ENCODE measurements at regions not wholly inside any gene's neighbourhood (a gene's known extent, or its start where the extent isn't known, plus 50 kb on each side); places are given as distances from the start of the nearest gene placed in this dataset.

DNA sequence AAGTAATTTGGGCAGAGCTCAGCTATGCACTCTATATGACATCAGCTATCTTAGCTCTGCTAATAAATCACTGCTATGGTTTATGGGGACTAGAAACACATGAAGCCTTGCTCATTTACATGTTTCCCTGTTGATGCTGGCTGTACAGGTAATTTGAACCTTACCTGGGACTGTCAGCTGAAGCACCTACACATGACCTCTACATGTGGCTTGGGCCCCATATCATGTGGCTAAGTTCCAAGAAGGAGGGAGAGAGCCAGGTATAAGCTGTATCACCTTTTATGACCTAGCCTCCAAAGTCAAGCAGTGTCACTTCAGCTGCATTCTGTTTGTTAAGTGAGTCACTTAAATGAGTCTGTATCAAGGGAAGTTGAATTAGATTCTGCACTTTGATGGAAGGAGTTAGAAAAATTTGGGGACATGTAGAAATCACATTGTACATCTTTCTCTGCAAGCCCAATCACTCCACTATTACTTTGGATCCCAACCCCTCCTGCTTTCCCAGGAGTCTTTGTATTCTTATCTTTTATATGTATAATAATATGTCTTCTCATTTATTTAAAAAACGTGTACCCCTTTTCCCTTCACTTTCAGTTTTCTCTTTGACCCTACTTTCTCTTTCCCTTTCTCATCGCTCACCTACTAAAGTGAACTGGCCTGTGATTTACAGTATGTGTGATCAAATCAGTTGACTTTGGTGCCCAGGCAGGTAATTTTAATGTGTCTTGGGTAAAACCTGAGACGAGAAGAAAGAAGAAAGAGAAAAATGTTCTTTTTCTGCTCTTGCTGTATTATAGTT, 53.4 kb upstream of the PRKACB start:
- H3K27ac ChIP-seq (ENCODE audit: low read depth, low read length), result no peak overlapping the region
- H3K9ac ChIP-seq (ENCODE audit: low read length), result no peak overlapping the region
- H3K4me3 ChIP-seq (ENCODE audit: low read depth in 1 of 2, low read length in 2 of 2), result no peak overlapping the region
- no peaks in the 10 kb centered on the region for H3K36me3 ChIP-seq (ENCODE audit: insufficient read depth, low read length)
- no peaks in the 10 kb centered on the region for H3K9me3 ChIP-seq (ENCODE audit: low read length)
- H3K27me3 ChIP-seq (ENCODE audit: control insufficient read depth in 1 of 2, insufficient read depth in 2 of 2, low read length in 2 of 2), result no peaks in the 10 kb centered on the region
- H3K4me1 ChIP-seq (ENCODE audit: insufficient read depth, low read length), result no peaks in the 10 kb centered on the region

DNA sequence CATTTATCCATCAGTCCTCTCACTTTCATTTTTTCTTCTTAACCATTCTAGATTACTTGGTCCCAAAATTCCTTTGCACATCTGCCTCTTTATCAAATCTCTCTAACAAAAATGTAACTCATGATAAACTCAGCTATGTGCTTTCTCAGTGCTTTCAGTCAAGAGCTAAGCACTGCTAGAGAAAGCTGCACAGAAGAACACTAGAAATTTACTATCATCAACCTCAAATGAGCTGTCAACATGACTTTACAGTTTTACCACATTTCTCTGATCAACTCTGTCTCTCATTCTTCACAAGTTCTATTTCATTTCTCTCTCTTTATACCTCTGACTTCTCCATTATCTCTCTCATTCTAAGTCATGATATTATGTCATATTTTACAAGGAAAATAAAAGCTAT, 54.2 kb upstream of the PRKACB start:
- Histone ChIP-seq H3K9ac (ENCODE audit: low read length) (no peak overlapping the region), H3K27ac (ENCODE audit: low read depth, low read length) (no peak overlapping the region), H3K9me3 (ENCODE audit: low read length) (no peaks in the 10 kb centered on the region), H3K4me3 (ENCODE audit: low read depth in 1 of 2, low read length in 2 of 2) (no peak overlapping the region), H3K27me3 (ENCODE audit: control insufficient read depth in 1 of 2, insufficient read depth in 2 of 2, low read length in 2 of 2) (no peaks in the 10 kb centered on the region), H3K4me1 (ENCODE audit: insufficient read depth, low read length) (no peaks in the 10 kb centered on the region), H3K36me3 (ENCODE audit: insufficient read depth, low read length) (no peaks in the 10 kb centered on the region)

DNA sequence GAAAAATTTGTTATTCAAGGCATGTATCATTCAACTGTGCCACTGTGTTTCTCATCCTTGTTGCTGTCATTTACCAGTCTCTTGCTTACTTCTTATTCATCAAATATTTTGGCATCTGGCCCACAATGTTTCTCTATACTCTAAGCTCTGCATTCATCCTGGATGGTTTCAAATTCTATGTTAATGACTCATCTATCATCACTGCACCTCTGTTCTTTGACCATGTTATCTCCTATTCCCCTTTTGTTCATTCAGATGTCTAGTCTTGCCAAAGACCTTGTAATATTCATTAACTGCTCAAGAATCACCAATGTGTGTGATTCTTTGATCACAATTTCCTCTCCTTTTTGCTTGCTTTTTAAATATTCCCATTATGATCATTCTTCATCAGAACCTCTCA, 54.6 kb upstream of the PRKACB start:
- Histone ChIP-seq H3K27me3 (ENCODE audit: control insufficient read depth in 1 of 2, insufficient read depth in 2 of 2, low read length in 2 of 2) (no peaks in the 10 kb centered on the region), H3K36me3 (ENCODE audit: insufficient read depth, low read length) (no peaks in the 10 kb centered on the region), H3K9me3 (ENCODE audit: low read length) (no peaks in the 10 kb centered on the region), H3K4me3 (ENCODE audit: low read depth in 1 of 2, low read length in 2 of 2) (no peak overlapping the region), H3K9ac (ENCODE audit: low read length) (no peak overlapping the region), H3K27ac (ENCODE audit: low read depth, low read length) (no peak overlapping the region), H3K4me1 (ENCODE audit: insufficient read depth, low read length) (no peaks in the 10 kb centered on the region)

DNA sequence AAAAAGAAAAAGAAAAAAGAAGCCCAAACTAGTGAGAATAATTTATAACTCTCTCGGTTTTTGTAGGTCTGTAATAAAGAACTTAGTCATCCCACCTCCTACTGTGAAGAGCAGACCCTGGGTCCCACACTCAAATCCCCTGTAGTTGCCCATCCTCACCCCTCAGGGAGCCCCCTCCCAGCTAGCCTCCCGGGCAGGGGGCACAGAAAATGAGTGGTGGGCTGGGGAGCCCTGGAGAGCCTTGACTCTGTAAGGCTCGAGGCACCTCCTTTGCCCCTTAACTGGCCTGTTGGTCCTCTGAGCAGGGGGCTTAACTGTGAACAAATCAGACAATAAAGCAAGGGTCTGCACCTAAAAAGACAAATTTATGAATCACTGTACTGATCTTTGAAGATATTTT, 57.5 kb upstream of the PRKACB start:
- Histone ChIP-seq H3K9me3 (ENCODE audit: low read length) (no peaks in the 10 kb centered on the region), H3K9ac (ENCODE audit: low read length) (no peak overlapping the region), H3K27ac (ENCODE audit: low read depth, low read length) (no peak overlapping the region), H3K27me3 (ENCODE audit: control insufficient read depth in 1 of 2, insufficient read depth in 2 of 2, low read length in 2 of 2) (no peaks in the 10 kb centered on the region), H3K36me3 (ENCODE audit: insufficient read depth, low read length) (no peaks in the 10 kb centered on the region), H3K4me1 (ENCODE audit: insufficient read depth, low read length) (no peaks in the 10 kb centered on the region), H3K4me3 (ENCODE audit: low read depth in 1 of 2, low read length in 2 of 2) (no peak overlapping the region)

DNA sequence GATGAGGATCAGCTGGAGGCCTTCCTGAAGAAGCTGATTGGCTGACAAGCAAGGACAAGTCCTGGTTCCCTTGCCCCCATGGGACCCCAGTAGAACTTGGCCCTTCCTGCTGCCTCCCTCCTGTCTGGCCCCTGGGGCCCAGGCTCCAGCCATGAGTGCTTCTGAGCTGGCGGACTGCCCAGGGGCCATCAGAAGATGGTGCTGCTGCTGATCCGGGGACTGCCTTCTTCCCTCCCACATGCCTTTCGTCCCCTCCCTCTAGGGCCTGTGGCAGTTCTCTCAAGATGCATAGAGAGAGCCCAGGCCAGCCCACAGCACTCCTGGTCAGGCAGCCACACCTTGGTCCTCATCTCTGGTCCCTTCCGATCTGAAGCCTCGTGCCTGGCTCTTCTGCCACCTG, 57.9 kb upstream of the PRKACB start:
- Histone ChIP-seq H3K36me3 (ENCODE audit: insufficient read depth, low read length) (no peaks in the 10 kb centered on the region), H3K4me3 (ENCODE audit: low read depth in 1 of 2, low read length in 2 of 2) (no peak overlapping the region), H3K9me3 (ENCODE audit: low read length) (no peaks in the 10 kb centered on the region), H3K27me3 (ENCODE audit: control insufficient read depth in 1 of 2, insufficient read depth in 2 of 2, low read length in 2 of 2) (no peaks in the 10 kb centered on the region), H3K9ac (ENCODE audit: low read length) (no peak overlapping the region), H3K27ac (ENCODE audit: low read depth, low read length) (no peak overlapping the region), H3K4me1 (ENCODE audit: insufficient read depth, low read length) (no peaks in the 10 kb centered on the region)

DNA sequence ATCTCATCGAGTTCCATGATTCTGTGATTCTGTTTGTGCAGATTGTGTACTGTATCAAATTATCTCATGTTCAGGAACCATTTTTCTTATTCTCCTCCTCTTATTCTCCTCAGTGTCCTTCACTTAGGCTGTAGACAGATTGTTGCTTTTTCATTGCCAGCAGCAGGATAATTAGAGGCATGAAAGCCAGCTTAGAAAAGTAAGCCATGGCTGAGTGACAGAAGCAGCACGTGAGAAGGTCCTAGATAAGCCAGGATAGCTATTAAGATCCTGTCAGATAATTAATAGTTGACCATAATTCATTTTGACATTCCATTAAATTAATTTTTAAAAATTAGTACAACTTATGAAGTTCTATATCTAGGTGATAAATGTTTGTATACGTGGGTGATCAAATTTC, 60.8 kb upstream of the PRKACB start:
- no peak overlapping the region for H3K4me3 ChIP-seq (ENCODE audit: low read depth in 1 of 2, low read length in 2 of 2)
- H3K4me1 ChIP-seq (ENCODE audit: insufficient read depth, low read length), result peaks cover 7% of the 10 kb centered on the region
- no peaks in the 10 kb centered on the region for H3K27me3 ChIP-seq (ENCODE audit: control insufficient read depth in 1 of 2, insufficient read depth in 2 of 2, low read length in 2 of 2)
- H3K36me3 ChIP-seq (ENCODE audit: insufficient read depth, low read length), result no peaks in the 10 kb centered on the region
- no peak overlapping the region for H3K9ac ChIP-seq (ENCODE audit: low read length)
- no peaks in the 10 kb centered on the region for H3K9me3 ChIP-seq (ENCODE audit: low read length)
- H3K27ac ChIP-seq (ENCODE audit: low read depth, low read length), result no peak overlapping the region

DNA sequence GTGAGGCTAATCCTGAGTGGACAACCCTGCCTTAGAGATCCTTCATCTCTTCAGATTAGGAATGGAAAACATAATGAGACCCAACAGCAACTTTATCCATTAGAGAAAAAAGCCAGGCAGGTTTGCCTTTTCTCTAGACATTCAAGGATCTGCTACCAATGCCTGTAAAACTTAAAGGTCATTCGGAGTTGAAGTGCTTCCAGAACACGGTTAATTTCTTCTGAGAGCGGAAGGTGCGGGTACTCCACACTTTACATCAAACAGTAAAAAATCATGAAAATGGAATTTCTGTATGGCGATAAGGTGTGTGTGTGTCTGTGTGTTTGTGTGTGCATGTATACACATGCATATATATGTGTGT, 65.2 kb upstream of the PRKACB start:
- Histone ChIP-seq H3K27ac (ENCODE audit: low read depth, low read length) (peak overlapping the region; percentile 35), H3K4me1 (ENCODE audit: insufficient read depth, low read length) (peaks cover 15% of the 10 kb centered on the region), H3K27me3 (ENCODE audit: control insufficient read depth in 1 of 2, insufficient read depth in 2 of 2, low read length in 2 of 2) (no peaks in the 10 kb centered on the region), H3K9me3 (ENCODE audit: low read length) (no peaks in the 10 kb centered on the region), H3K4me3 (ENCODE audit: low read depth in 1 of 2, low read length in 2 of 2) (peak overlapping the region; percentile 76 to 78), H3K9ac (ENCODE audit: low read length) (peak overlapping the region; percentile 66), H3K36me3 (ENCODE audit: insufficient read depth, low read length) (no peaks in the 10 kb centered on the region)

- Histone ChIP-seq H3K9ac (ENCODE audit: low read length) (peak overlapping the region; percentile 66), H3K27me3 (ENCODE audit: control insufficient read depth in 1 of 2, insufficient read depth in 2 of 2, low read length in 2 of 2) (no peaks in the 10 kb centered on the region), H3K36me3 (ENCODE audit: insufficient read depth, low read length) (no peaks in the 10 kb centered on the region), H3K9me3 (ENCODE audit: low read length) (no peaks in the 10 kb centered on the region), H3K27ac (ENCODE audit: low read depth, low read length) (peak overlapping the region; percentile 93), H3K4me1 (ENCODE audit: insufficient read depth, low read length) (peaks cover 15% of the 10 kb centered on the region), H3K4me3 (ENCODE audit: low read depth in 1 of 2, low read length in 2 of 2) (peak overlapping the region; percentile 76 to 78)
These were observed 65.8 kb upstream of the PRKACB start for GRCh38 chr1:84078108-84078841.

DNA sequence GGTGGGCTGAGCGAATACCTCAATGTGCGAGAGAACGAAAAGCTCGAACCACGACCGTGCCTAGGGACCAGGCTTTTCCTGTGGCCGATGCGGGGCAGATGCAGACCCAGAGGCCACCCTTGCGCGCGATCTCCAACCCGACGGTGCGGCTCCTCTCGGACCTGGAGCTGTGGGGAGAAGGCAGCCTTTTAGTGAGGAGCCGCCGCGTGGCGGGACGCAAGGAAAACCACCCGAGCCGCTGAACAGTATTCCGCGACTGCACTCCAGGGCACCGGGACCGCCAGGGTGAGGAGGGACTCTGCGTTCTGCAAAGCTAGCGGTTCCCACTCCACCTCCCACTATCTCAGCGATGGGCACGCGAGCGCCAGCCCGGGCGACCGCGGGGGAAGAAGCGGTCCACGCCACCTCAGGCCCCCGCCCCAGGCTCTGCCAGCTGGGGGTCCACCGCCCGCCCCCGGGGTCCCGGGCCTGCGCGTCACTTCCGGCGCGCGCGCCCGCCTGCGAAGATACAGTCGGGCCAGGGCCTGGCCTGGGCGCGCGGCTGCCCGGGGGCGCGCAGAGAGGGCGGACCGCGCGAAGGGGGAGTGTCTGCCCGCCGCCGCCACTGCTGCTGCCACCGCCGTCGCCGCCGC, 66.5 kb upstream of the PRKACB start:
- Histone ChIP-seq H3K4me1 (ENCODE audit: insufficient read depth, low read length) (peaks cover 15% of the 10 kb centered on the region), H3K27ac (ENCODE audit: low read depth, low read length) (peak overlapping the region; percentile 93), H3K9ac (ENCODE audit: low read length) (peak overlapping the region; percentile 89), H3K36me3 (ENCODE audit: insufficient read depth, low read length) (no peaks in the 10 kb centered on the region), H3K4me3 (ENCODE audit: low read depth in 1 of 2, low read length in 2 of 2) (peak overlapping the region; percentile 76 to 78), H3K27me3 (ENCODE audit: control insufficient read depth in 1 of 2, insufficient read depth in 2 of 2, low read length in 2 of 2) (no peaks in the 10 kb centered on the region), H3K9me3 (ENCODE audit: low read length) (no peaks in the 10 kb centered on the region)

DNA sequence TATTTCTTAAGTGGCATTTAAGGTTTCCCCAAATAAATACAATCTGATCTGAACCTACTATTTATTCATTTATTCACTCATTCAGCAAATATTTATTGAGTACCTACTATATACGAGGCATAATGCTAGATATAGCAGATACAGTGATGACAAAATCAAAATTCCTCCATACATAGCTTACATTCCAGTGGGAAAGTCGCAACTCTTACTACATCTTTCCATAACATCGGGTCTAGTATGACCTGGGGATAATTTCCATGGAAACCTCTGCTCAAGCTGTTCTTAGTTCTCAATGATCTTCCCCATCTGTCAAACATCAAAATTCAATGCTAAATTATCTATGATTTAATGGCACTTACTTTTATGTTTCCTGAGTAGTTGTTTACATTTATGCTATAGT, 70.8 kb upstream of the PRKACB start:
- Histone ChIP-seq H3K4me1 (ENCODE audit: insufficient read depth, low read length) (peaks cover 9% of the 10 kb centered on the region), H3K4me3 (ENCODE audit: low read depth in 1 of 2, low read length in 2 of 2) (no peak overlapping the region), H3K36me3 (ENCODE audit: insufficient read depth, low read length) (no peaks in the 10 kb centered on the region), H3K9me3 (ENCODE audit: low read length) (no peaks in the 10 kb centered on the region), H3K27ac (ENCODE audit: low read depth, low read length) (no peak overlapping the region), H3K9ac (ENCODE audit: low read length) (no peak overlapping the region), H3K27me3 (ENCODE audit: control insufficient read depth in 1 of 2, insufficient read depth in 2 of 2, low read length in 2 of 2) (no peaks in the 10 kb centered on the region)

DNA sequence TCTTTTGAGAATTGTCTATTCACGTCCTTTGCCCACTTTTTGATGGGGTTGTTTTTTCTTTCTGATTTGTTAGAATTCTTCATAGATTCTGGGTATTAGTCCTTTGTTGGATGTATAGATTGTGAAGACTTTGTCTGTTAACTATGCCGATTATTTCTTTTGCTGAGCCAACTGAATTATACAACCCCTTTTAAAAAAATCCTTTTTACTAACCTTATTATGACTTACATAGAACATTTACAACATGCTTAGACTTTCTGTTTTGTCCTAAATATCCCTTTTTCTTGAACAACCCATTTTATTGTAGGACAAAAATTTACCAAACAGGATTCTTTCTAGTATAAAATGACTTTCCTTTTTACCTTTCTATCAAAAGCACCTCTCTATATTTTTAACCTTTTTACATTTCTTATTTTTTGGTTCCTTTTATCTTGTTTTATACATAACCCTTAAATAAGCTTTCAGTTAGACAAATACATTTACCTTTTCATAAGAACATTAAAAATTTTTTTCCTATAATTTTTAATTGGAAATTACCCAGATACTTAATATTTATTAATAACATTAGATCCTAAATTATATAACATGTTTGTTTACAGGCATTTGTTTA, 70.4 kb upstream of the TTLL7 start:
- Histone ChIP-seq H3K27me3 (ENCODE audit: control insufficient read depth in 1 of 2, insufficient read depth in 2 of 2, low read length in 2 of 2) (no peaks in the 10 kb centered on the region), H3K4me1 (ENCODE audit: insufficient read depth, low read length) (no peaks in the 10 kb centered on the region), H3K27ac (ENCODE audit: low read depth, low read length) (no peak overlapping the region), H3K9ac (ENCODE audit: low read length) (no peak overlapping the region), H3K9me3 (ENCODE audit: low read length) (no peaks in the 10 kb centered on the region), H3K36me3 (ENCODE audit: insufficient read depth, low read length) (no peaks in the 10 kb centered on the region), H3K4me3 (ENCODE audit: low read depth in 1 of 2, low read length in 2 of 2) (no peak overlapping the region)

All from muscle layer of colon (tissue), 2 donors.